SK-N-MC (cell line): ENCODE measurements at regions not wholly inside any gene's neighbourhood (a gene's known extent, or its start where the extent isn't known, plus 50 kb on each side); places are given as distances from the start of the nearest gene placed in this dataset.

ENCODE experiments used
- EZH2 ChIP-seq: fragments of 200-600 bp; sonication (generic); IDR thresholded peaks from one replicate; pipeline ENCODE4 v1.6.1; 2017; ENCODE audit warnings: antibody characterized with exemption
- POLR2AphosphoS5 ChIP-seq: IDR thresholded peaks from 2 replicates; pipeline ENCODE4 v1.6.1; 2012; ENCODE audit warnings: mild to moderate bottlenecking, low read depth, low read length, borderline replicate concordance

GRCh38 chr9:16045651-16046280, 492.9 kb downstream of the CCDC171 start:
- TF ChIP-seq EZH2 (no peak), POLR2AphosphoS5 (no peak)
